ENCODE measurements at regions not wholly inside any gene's neighbourhood (a gene's known extent, or its start where the extent isn't known, plus 50 kb on each side); places are given as distances from the start of the nearest gene placed in this dataset.
"Not testable (repeated sequence)": the region's sequence is repeated elsewhere in the genome, so short reads cannot be mapped to it uniquely, and the experiment has no call there.

- TF ChIP-seq CTCF (IDR thresholded peaks at IDR 0.05; ENCODE audit: insufficient read depth, low read length, poor library complexity, severe bottlenecking), result no peak
- Histone ChIP-seq H3K36me3 (ENCODE audit: control insufficient read depth, insufficient read depth, low read length) (no peaks in the 10 kb centered on the region), H3K4me3 (ENCODE audit: low read depth, low read length) (no peak overlapping the region), H3K27me3 (ENCODE audit: control insufficient read depth, insufficient read depth, low read length) (no peaks in the 10 kb centered on the region)
- no peak for DNase-seq (ENCODE audit: low read depth)
These were observed 1584.3 kb downstream of the STIM2 start for GRCh38 chr4:28444886-28445496.

- DNase-seq (ENCODE audit: low read depth), result no peak
- no peak for TF ChIP-seq CTCF (IDR thresholded peaks at IDR 0.05; ENCODE audit: insufficient read depth, low read length, poor library complexity, severe bottlenecking)
- Histone ChIP-seq H3K4me3 (ENCODE audit: low read depth, low read length) (no peak overlapping the region), H3K27me3 (ENCODE audit: control insufficient read depth, insufficient read depth, low read length) (no peaks in the 10 kb centered on the region), H3K36me3 (ENCODE audit: control insufficient read depth, insufficient read depth, low read length) (no peaks in the 10 kb centered on the region)
These were observed 1588.4 kb downstream of the STIM2 start for GRCh38 chr4:28449085-28449484.

GRCh38 chr4:28451346-28451745, 1590.7 kb downstream of the STIM2 start:
- TF ChIP-seq CTCF (IDR thresholded peaks at IDR 0.05; ENCODE audit: insufficient read depth, low read length, poor library complexity, severe bottlenecking), result no peak
- no peak overlapping the region for H3K4me3 ChIP-seq (ENCODE audit: low read depth, low read length)
- H3K36me3 ChIP-seq (ENCODE audit: control insufficient read depth, insufficient read depth, low read length), result no peaks in the 10 kb centered on the region
- no peaks in the 10 kb centered on the region for H3K27me3 ChIP-seq (ENCODE audit: control insufficient read depth, insufficient read depth, low read length)
- no peak for DNase-seq (ENCODE audit: low read depth)

- Histone ChIP-seq H3K36me3 (ENCODE audit: control insufficient read depth, insufficient read depth, low read length) (no peaks in the 10 kb centered on the region), H3K4me3 (ENCODE audit: low read depth, low read length) (no peak overlapping the region), H3K27me3 (ENCODE audit: control insufficient read depth, insufficient read depth, low read length) (no peaks in the 10 kb centered on the region)
- DNase-seq (ENCODE audit: low read depth), result no peak
- TF ChIP-seq CTCF (IDR thresholded peaks at IDR 0.05; ENCODE audit: insufficient read depth, low read length, poor library complexity, severe bottlenecking), result peak; percentile 26
These were observed 1602.4 kb downstream of the STIM2 start for GRCh38 chr4:28462766-28463700.

GRCh38 chr4:28464823-28465222, 1604.2 kb downstream of the STIM2 start:
- no peak for DNase-seq (ENCODE audit: low read depth)
- H3K27me3 ChIP-seq (ENCODE audit: control insufficient read depth, insufficient read depth, low read length), result no peaks in the 10 kb centered on the region
- TF ChIP-seq CTCF (IDR thresholded peaks at IDR 0.05; ENCODE audit: insufficient read depth, low read length, poor library complexity, severe bottlenecking), result no peak
- no peaks in the 10 kb centered on the region for H3K36me3 ChIP-seq (ENCODE audit: control insufficient read depth, insufficient read depth, low read length)
- H3K4me3 ChIP-seq (ENCODE audit: low read depth, low read length), result no peak overlapping the region

GRCh38 chr4:28466886-28467285, 1606.2 kb downstream of the STIM2 start:
- not testable (repeated sequence) for DNase-seq (ENCODE audit: low read depth); H3K4me3 ChIP-seq (ENCODE audit: low read depth, low read length); H3K36me3 ChIP-seq (ENCODE audit: control insufficient read depth, insufficient read depth, low read length); H3K27me3 ChIP-seq (ENCODE audit: control insufficient read depth, insufficient read depth, low read length)
